ENCODE measurements at regions not wholly inside any gene's neighbourhood (a gene's known extent, or its start where the extent isn't known, plus 50 kb on each side); places are given as distances from the start of the nearest gene placed in this dataset.

DNA sequence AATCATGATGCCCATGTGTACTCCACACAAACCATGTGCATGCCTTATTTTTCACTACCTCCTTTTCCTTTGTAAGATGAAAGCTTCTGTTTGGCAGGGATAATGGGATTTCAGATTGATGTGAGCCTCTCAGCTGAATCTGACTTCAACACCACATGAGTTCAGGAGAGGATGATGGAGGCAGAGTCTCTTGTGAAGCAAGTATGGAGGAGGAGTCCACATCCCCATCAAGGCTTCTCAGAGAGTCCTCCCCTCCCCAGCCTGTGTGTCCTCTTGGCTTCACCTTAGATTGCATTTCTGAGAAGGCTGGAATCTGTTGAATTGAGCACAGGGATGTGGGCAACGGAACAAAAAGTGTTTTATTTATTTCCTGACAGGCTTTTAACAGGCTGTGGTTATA, 370.4 kb downstream of the FAT3 start:
- Histone ChIP-seq H3K27ac (no peak overlapping the region), H3K4me3 (no peak overlapping the region), H3K27me3 (no peaks in the 10 kb centered on the region), H3K4me1 (no peaks in the 10 kb centered on the region), H3K9me3 (no peaks in the 10 kb centered on the region), H3K36me3 (no peaks in the 10 kb centered on the region)
- TF ChIP-seq CTCF (IDR thresholded peaks at IDR 0.05) (no peak), POLR2A (IDR thresholded peaks at IDR 0.05) (no peak)
- whole genome bisulfite sequencing, 4 donors = 62 to 82% (median 63%) methylated on average over 1 of the region's 1 CpG
- intact Hi-C loops (cut with DNase I) = no loop called here
- DNase-seq (no peak), ATAC-seq (no peak)

DNA sequence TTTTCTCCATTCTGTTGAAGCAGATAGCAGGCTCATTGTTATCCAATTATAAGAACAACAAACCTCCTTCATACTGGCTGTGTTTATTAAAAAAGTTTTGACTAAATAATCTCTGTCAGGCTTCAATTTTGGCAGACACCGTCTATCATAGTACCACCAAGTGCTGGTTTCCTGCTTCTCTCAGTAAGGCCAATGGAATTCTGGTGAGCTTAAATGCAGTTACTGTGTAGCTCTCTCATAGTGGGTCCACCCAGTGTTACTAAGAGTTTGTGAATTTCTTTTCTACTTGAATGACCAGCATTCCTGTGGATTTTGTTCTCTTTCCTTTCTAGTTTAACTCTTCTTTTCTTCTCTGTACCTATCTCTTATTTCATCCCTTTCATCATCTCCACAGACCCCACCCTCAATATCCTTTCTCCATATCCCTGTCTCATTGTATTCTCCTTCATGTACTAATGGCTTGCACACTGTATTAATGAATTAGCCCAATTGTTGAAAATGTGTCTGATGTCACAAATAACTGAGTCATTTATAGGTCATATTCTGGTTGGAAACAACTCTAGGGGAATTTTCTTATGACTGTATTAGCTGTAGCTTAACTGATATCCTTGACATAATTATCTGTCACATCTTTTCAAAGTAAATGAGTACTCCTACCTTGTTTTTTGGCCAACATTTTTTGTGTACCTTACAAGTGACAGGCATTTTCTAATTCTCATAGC, 372.1 kb downstream of the FAT3 start:
- ATAC-seq = no peak
- no peaks in the 10 kb centered on the region for H3K9me3 ChIP-seq
- WGBS, 4 donors = 63 to 71% (median 67%) methylated on average over 1 of the region's 1 CpG

GRCh38 chr11:92601048-92601447, 368.4 kb upstream of the MTNR1B start:
- Histone ChIP-seq H3K36me3 (no peaks in the 10 kb centered on the region), H3K4me3 (no peak overlapping the region), H3K27me3 (no peaks in the 10 kb centered on the region), H3K27ac (no peak overlapping the region), H3K4me1 (no peaks in the 10 kb centered on the region), H3K9me3 (no peaks in the 10 kb centered on the region)
- TF ChIP-seq POLR2A (IDR thresholded peaks at IDR 0.05) (no peak), CTCF (IDR thresholded peaks at IDR 0.05) (no peak)
- intact Hi-C loops (cut with DNase I) = no loop called here
- DNase-seq = no peak
- WGBS, 4 donors = 86 to 92% (median 90%) methylated on average over 4 of the region's 4 CpGs
- ATAC-seq = no peak

More for the DNA sequence above, 372.1 kb downstream of the FAT3 start:
- Histone ChIP-seq H3K4me3 (no peak overlapping the region), H3K36me3 (no peaks in the 10 kb centered on the region), H3K4me1 (no peaks in the 10 kb centered on the region), H3K27me3 (no peaks in the 10 kb centered on the region), H3K27ac (no peak overlapping the region)
- TF ChIP-seq POLR2A (IDR thresholded peaks at IDR 0.05) (no peak), CTCF (IDR thresholded peaks at IDR 0.05) (no peak)
- intact Hi-C loops (cut with DNase I) = no loop called here
- DNase-seq = no peak

DNA sequence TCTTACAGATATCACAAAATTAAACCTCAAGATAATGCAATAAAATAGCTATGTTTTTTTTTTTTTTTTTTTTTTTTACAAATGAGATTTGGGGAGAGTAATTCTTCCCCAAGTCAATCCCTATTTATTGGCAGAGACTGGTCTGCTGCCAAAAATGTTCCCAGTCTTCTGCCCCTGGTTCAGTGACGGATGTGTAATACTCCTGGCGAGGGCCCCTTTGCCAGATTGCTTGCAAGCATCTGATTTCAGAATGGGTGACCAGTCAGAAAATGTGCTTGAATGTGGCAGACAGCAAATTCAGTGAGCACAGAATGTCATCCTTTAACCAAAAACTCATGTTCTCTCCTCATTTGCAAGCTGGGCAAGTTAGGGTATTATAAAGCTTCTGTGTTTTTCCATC, 363.8 kb upstream of the MTNR1B start:
- DNase-seq = no peak
- no peak for ATAC-seq
- H3K27ac ChIP-seq = no peak overlapping the region
- no peaks in the 10 kb centered on the region for H3K9me3 ChIP-seq
- H3K4me3 ChIP-seq = no peak overlapping the region
- TF ChIP-seq CTCF (IDR thresholded peaks at IDR 0.05) (no peak), POLR2A (IDR thresholded peaks at IDR 0.05) (no peak)
- intact Hi-C loops (cut with DNase I) = no loop called here
- no peaks in the 10 kb centered on the region for H3K36me3 ChIP-seq
- no peaks in the 10 kb centered on the region for H3K4me1 ChIP-seq
- 81 to 93% (median 89%) methylated on average over 2 of the region's 2 CpGs for WGBS, 4 donors
- peaks cover 0 to 3% (median 0%) of the 10 kb centered on the region in 9 donors for H3K27me3 ChIP-seq

Measured in heart left ventricle (tissue), 16 donors.